Natural killer cell (primary cell): ENCODE measurements at regions not wholly inside any gene's neighbourhood (a gene's known extent, or its start where the extent isn't known, plus 50 kb on each side); places are given as distances from the start of the nearest gene placed in this dataset.

ENCODE experiments used
- ATAC-seq, 3 donors: fragments of 150-1000 bp in 2 of 3; fragments of 200-7000 bp in 1 of 3; cut with Tn5 transposase; 1 replicate in 1 of 3; 2 replicates in 2 of 3; pipeline ENCODE4 v1.10.0; 2021; ENCODE audit warnings: mild to moderate bottlenecking in 2 of 3, moderate library complexity in 2 of 3
- DNase-seq, 2 donors: peaks; one replicate each; pipeline versions ENCODE4 v3.0.0 to v3.0.0-alpha.2; 2013 to 2021; ENCODE audit warnings: mixed read lengths in 1 of 2
- H3K27ac ChIP-seq: one replicate; pipeline ENCODE4 v1.5.1; 2013; ENCODE audit warnings: mild to moderate bottlenecking, low read length
- H3K27me3 ChIP-seq: one replicate; pipeline ENCODE4 v1.6.1; 2013; ENCODE audit warnings: low read length; ENCODE audit not compliant: control insufficient read depth, insufficient read depth
- H3K36me3 ChIP-seq: one replicate; pipeline ENCODE4 v1.6.1; 2013; ENCODE audit warnings: low read length; ENCODE audit not compliant: control insufficient read depth, insufficient read depth
- H3K4me1 ChIP-seq: one replicate; pipeline ENCODE4 v1.6.1; 2013; ENCODE audit warnings: low read length; ENCODE audit not compliant: control insufficient read depth, insufficient read depth
- H3K4me3 ChIP-seq: one replicate; pipeline ENCODE4 v1.5.1; 2013; ENCODE audit warnings: low read length
- H3K9me3 ChIP-seq: one replicate; pipeline ENCODE4 v1.6.1; 2013; ENCODE audit warnings: low read length; ENCODE audit not compliant: control insufficient read depth, insufficient read depth
- H3K27ac Mint-ChIP-seq, 2 donors: one replicate each; pipeline ENCODE4 v1.8.0; 2022; ENCODE audit warnings: mild to moderate bottlenecking in 2 of 2, mixed read lengths in 2 of 2, moderate library complexity in 1 of 2
- H3K27me3 Mint-ChIP-seq, 2 donors: one replicate each; pipeline ENCODE4 v1.8.0; 2022; ENCODE audit warnings: low read depth in 2 of 2, mixed read lengths in 2 of 2
- H3K36me3 Mint-ChIP-seq: one replicate; pipeline ENCODE4 v1.8.0; 2022; ENCODE audit warnings: mixed read lengths
- H3K4me1 Mint-ChIP-seq, 2 donors: one replicate each; pipeline ENCODE4 v1.8.0; 2022; ENCODE audit warnings: mixed read lengths in 2 of 2
- H3K4me3 Mint-ChIP-seq: one replicate; pipeline ENCODE4 v1.8.0; 2022; ENCODE audit warnings: mild to moderate bottlenecking, moderate library complexity, mixed read lengths
- H3K9me3 Mint-ChIP-seq, 2 donors: one replicate each; pipeline ENCODE4 v1.8.0; 2022; ENCODE audit warnings: mixed read lengths in 2 of 2
- CTCF ChIP-seq: fragments of 200-600 bp; IDR thresholded peaks from one replicate; pipeline ENCODE4 v1.8.0; 2022; ENCODE audit warnings: antibody characterized with exemption
- WGBS: methylation state at CpG from one replicate; pipeline ENCODE4 v1.1.7; 2013; ENCODE audit warnings: missing lambda C conversion rate; ENCODE audit not compliant: insufficient coverage; 5-methylcytosine and 5-hydroxymethylcytosine counted together
- intact Hi-C: fragments of 100-400 bp; cut with micrococcal nuclease; formaldehyde crosslinking; loops from one replicate; pipeline ENCODE4 v1.14.2; 2022

- H3K9me3 ChIP-seq: no peaks in the 10 kb centered on the region
- DNase-seq (no peak), ATAC-seq (no peak)
- H3K4me3 ChIP-seq: no peak overlapping the region
- Mint-ChIP-seq H3K4me3 (no peak overlapping the region), H3K27ac (no peak overlapping the region), H3K27me3 (no peaks in the 10 kb centered on the region), H3K36me3 (no peaks in the 10 kb centered on the region), H3K4me1 (no peaks in the 10 kb centered on the region), H3K9me3 (no peaks in the 10 kb centered on the region)
- no peaks in the 10 kb centered on the region for H3K36me3 ChIP-seq
- WGBS: 90% methylated on average over 4 of the region's 9 CpGs
- no peaks in the 10 kb centered on the region for H3K4me1 ChIP-seq
- H3K27ac ChIP-seq: no peak overlapping the region
- intact Hi-C loops: no loop called here
- H3K27me3 ChIP-seq: no peaks in the 10 kb centered on the region
- no peak for TF ChIP-seq CTCF
These were observed 391.7 kb upstream of the SGCG start for GRCh38 chr13:22789027-22789593.

GRCh38 chr13:22789916-22790315 is 390.9 kb upstream of the SGCG start:
- 61% methylated on average over 1 of the region's 3 CpGs for WGBS
- Histone ChIP-seq H3K9me3 (no peaks in the 10 kb centered on the region), H3K27ac (no peak overlapping the region), H3K27me3 (no peaks in the 10 kb centered on the region), H3K4me1 (no peaks in the 10 kb centered on the region), H3K36me3 (no peaks in the 10 kb centered on the region), H3K4me3 (no peak overlapping the region)
- H3K27ac Mint-ChIP-seq: no peak overlapping the region
- no peaks in the 10 kb centered on the region for H3K4me1 Mint-ChIP-seq
- no peaks in the 10 kb centered on the region for H3K9me3 Mint-ChIP-seq
- no peak for TF ChIP-seq CTCF
- no peak overlapping the region for H3K4me3 Mint-ChIP-seq
- no peaks in the 10 kb centered on the region for H3K27me3 Mint-ChIP-seq
- no peak for DNase-seq
- H3K36me3 Mint-ChIP-seq: no peaks in the 10 kb centered on the region
- intact Hi-C loops: no loop called here
- ATAC-seq: no peak

- Mint-ChIP-seq H3K4me1 (no peaks in the 10 kb centered on the region), H3K9me3 (no peaks in the 10 kb centered on the region), H3K27ac (no peak overlapping the region), H3K27me3 (no peaks in the 10 kb centered on the region), H3K36me3 (no peaks in the 10 kb centered on the region), H3K4me3 (no peak overlapping the region)
- H3K9me3 ChIP-seq: no peaks in the 10 kb centered on the region
- intact Hi-C loops: no loop called here
- H3K27ac ChIP-seq: no peak overlapping the region
- no peak overlapping the region for H3K4me3 ChIP-seq
- no peaks in the 10 kb centered on the region for H3K4me1 ChIP-seq
- 87% methylated on average over 10 of the region's 10 CpGs for WGBS
- H3K36me3 ChIP-seq: no peaks in the 10 kb centered on the region
- no peak for TF ChIP-seq CTCF
- H3K27me3 ChIP-seq: no peaks in the 10 kb centered on the region
- DNase-seq: no peak
- ATAC-seq: no peak
These were observed 387.1 kb upstream of the SGCG start for GRCh38 chr13:22793598-22794134.
